Muscle layer of duodenum (tissue), 2 donors: ENCODE measurements at regions not wholly inside any gene's neighbourhood (a gene's known extent, or its start where the extent isn't known, plus 50 kb on each side); places are given as distances from the start of the nearest gene placed in this dataset.

Experiments used
- H3K27ac ChIP-seq: one replicate; pipeline ENCODE4 v1.7.0; 2013; ENCODE audit warnings: mild to moderate bottlenecking, low read length
- H3K27me3 ChIP-seq: one replicate; pipeline ENCODE4 v1.7.0; 2013; ENCODE audit warnings: low read depth, mild to moderate bottlenecking, control low read depth, low read length
- H3K36me3 ChIP-seq, 2 donors: one replicate each; pipeline ENCODE4 v1.7.0; 2013; ENCODE audit warnings: low read length in 2 of 2, control low read depth in 1 of 2, mild to moderate bottlenecking in 1 of 2; ENCODE audit not compliant: insufficient read depth in 2 of 2, control insufficient read depth in 1 of 2
- H3K4me1 ChIP-seq, 2 donors: one replicate each; pipeline ENCODE4 v1.7.0; 2013; ENCODE audit warnings: low read length in 2 of 2, mild to moderate bottlenecking in 2 of 2, control low read depth in 1 of 2, moderate library complexity in 1 of 2; ENCODE audit not compliant: insufficient read depth in 2 of 2, control insufficient read depth in 1 of 2
- H3K4me3 ChIP-seq, 2 donors: one replicate each; pipeline ENCODE4 v1.7.0; 2013; ENCODE audit warnings: low read length in 2 of 2, low read depth in 1 of 2, mild to moderate bottlenecking in 1 of 2
- H3K9me3 ChIP-seq, 2 donors: one replicate each; pipeline ENCODE4 v1.7.0; 2013; ENCODE audit warnings: low read length in 2 of 2, control low read depth in 1 of 2, mild to moderate bottlenecking in 1 of 2; ENCODE audit not compliant: control insufficient read depth in 1 of 2
- donor health status: healthy.

DNA sequence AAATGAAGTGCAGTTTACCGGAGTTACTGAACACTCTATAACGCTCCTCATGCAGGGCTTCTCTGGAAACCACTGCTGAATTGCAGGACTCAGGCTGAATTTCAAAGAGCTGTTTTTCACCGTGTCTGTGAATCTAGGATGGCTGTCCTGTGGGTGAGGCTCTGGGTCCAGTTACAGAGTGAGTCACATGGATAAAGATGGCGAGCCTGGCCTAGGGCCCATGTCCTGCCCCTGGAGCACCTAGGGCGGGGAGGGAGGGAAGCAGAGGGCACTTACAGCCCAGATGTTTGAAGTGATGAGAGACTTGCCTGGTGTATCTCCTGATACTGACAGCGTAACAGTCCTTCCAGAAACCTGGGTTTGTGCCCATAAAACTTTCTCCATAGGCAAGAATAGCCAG, 583.0 kb downstream of the IRS1 start:
- Histone ChIP-seq H3K27ac (no peak overlapping the region), H3K4me1 (peaks cover 0 to 7% of the 10 kb centered on the region in 2 donors), H3K36me3 (no peaks in the 10 kb centered on the region), H3K9me3 (no peaks in the 10 kb centered on the region), H3K4me3 (no peak overlapping the region), H3K27me3 (no peaks in the 10 kb centered on the region)

DNA sequence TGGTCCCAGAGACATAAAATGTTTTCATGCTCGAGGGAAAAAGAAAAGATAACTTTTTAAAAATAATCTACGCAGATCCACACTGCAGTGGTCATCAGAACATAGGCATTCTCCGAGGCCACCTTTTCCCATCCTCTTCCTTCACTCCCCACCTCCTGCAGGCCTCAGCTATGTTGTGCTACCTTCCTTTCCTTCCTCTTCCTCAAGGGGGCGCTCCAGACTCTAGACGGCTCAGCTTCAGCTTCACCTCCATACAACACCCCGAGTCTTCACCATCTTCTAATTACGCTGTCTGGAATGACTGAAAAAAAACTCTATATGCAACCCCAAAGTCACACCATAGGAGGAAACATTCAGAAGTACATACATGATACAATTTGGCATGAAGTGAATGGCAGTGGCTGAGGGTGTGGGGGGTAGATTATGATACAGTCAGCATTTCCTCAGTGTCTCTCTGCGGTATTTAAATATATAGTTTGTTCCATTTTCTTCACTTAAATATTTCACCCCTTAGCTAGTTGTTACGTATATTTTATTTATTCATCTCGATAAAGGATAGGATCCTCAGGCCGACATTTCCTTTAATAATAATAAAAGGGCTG, 583.6 kb downstream of the IRS1 start:
- no peaks in the 10 kb centered on the region for H3K9me3 ChIP-seq
- no peaks in the 10 kb centered on the region for H3K27me3 ChIP-seq
- H3K27ac ChIP-seq, result no peak overlapping the region
- H3K36me3 ChIP-seq, result no peaks in the 10 kb centered on the region
- no peak overlapping the region for H3K4me3 ChIP-seq
- H3K4me1 ChIP-seq, result peaks cover 0 to 12% of the 10 kb centered on the region in 2 donors

GRCh38 chr2:226213717-226214116, 585.9 kb downstream of the IRS1 start:
- H3K36me3 ChIP-seq, result no peaks in the 10 kb centered on the region
- peaks cover 0 to 12% of the 10 kb centered on the region in 2 donors for H3K4me1 ChIP-seq
- no peaks in the 10 kb centered on the region for H3K27me3 ChIP-seq
- H3K4me3 ChIP-seq, result no peak overlapping the region
- H3K27ac ChIP-seq, result no peak overlapping the region
- no peaks in the 10 kb centered on the region for H3K9me3 ChIP-seq

GRCh38 chr2:226211439-226211838, 588.2 kb downstream of the IRS1 start:
- Histone ChIP-seq H3K36me3 (no peaks in the 10 kb centered on the region), H3K4me3 (no peak overlapping the region), H3K27ac (no peak overlapping the region), H3K9me3 (no peaks in the 10 kb centered on the region), H3K27me3 (no peaks in the 10 kb centered on the region), H3K4me1 (peaks cover 0 to 12% of the 10 kb centered on the region in 2 donors)

DNA sequence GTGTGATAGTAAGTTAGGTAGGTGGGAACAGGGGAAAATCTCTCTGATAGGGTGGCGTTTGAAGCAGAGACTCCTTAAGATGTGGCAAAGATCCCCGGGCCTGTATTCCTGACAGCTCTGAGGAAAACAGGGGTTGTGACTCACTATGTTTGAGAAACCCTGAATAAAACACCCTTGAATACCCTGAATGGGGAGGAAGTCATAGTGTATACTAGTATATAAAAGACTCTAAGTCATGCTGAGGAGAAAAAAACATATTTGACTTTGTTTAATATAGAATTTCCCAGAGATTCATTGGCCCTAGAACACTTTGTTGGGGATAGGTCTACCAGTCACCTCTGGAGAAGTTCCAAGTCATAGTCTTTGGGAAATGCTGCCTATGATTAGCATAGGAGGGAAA, 590.9 kb downstream of the IRS1 start:
- no peak overlapping the region for H3K4me3 ChIP-seq
- no peak overlapping the region for H3K27ac ChIP-seq
- H3K36me3 ChIP-seq, result no peaks in the 10 kb centered on the region
- no peaks in the 10 kb centered on the region for H3K9me3 ChIP-seq
- H3K27me3 ChIP-seq, result no peaks in the 10 kb centered on the region
- peaks cover 0 to 12% of the 10 kb centered on the region in 2 donors for H3K4me1 ChIP-seq

- Histone ChIP-seq H3K4me3 (no peak overlapping the region), H3K36me3 (no peaks in the 10 kb centered on the region), H3K27ac (no peak overlapping the region), H3K27me3 (no peaks in the 10 kb centered on the region), H3K9me3 (no peaks in the 10 kb centered on the region), H3K4me1 (peaks cover 0 to 12% of the 10 kb centered on the region in 2 donors)
Measured at GRCh38 chr2:226207671-226208070, 591.9 kb downstream of the IRS1 start.

DNA sequence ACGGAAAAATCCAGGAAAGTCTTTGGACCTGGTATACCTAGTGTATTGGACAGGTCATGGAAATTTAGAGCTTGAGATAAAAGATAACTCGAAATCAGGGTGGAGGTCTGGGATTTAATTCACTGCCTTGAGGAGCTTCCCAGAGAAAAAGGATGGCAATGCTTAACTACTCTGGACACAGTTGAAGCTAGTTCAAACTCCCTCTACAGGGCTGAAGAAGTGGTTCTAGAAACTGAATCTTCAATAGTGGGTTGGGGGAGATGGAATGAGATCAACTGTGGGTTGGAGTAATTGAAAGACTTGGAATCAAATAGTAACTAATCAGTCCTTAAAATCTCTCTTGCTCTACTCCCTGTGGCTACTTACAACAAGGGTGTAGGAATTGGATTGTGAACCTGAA, 600.1 kb downstream of the IRS1 start:
- no peaks in the 10 kb centered on the region for H3K36me3 ChIP-seq
- H3K4me3 ChIP-seq, result no peak overlapping the region
- H3K27me3 ChIP-seq, result no peaks in the 10 kb centered on the region
- H3K9me3 ChIP-seq, result no peaks in the 10 kb centered on the region
- no peak overlapping the region for H3K27ac ChIP-seq
- H3K4me1 ChIP-seq, result no peaks in the 10 kb centered on the region

DNA sequence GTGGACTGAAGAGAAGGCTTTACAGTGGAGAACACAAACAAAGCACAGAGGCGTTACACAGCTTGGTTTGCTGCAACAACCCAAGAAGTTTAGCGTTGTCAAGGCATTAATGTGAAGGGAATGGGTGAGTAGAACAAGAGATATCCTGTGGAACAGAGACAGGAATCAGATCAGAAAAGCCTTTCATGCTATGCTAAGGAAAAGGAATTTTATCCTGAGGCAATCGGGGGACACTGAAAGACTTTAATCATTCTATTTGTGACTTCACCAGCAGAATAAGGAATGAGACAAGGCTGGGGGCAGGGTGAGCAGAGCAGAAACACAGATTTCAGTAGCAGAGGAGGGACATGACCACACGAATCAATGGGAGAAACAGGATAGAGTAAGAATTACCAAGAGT, 600.7 kb downstream of the IRS1 start:
- no peaks in the 10 kb centered on the region for H3K4me1 ChIP-seq
- no peak overlapping the region for H3K27ac ChIP-seq
- H3K27me3 ChIP-seq, result no peaks in the 10 kb centered on the region

DNA sequence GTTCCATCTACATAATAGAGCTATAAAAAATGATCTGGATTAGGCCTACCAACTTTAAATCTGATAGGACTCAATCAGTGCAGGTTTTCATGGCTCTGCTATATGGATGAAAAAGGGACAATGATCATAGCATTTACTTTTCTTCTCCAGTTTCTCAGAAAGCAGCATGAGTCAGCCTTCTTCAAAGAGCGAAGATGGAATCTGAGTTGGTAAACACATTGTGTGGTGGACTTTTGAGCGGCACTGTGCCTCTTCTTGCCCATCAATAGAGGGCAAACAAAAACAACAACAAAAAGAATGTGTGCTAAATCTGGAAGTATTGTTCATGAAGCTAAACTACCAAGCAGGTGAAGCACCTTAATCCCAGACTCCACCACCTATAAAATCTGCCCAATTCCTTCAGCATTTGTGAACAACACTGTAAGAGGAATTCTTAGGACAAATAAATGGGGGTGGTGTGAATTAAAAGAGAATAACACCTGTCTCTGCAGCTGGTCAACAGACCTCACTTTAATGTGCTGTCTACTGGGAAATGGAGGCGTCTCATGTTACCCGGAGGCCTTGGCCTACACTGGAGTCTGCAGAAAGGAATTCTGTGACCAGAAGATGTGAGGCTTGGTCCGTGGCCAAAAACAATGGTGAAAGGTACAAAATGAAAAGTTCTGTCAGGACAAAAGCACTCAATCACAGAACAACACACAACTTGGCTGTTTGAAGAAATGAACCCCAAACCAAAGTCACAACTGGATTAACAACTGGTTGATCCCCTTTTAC, 609.0 kb downstream of the IRS1 start:
- Histone ChIP-seq H3K4me3 (no peak overlapping the region), H3K9me3 (no peaks in the 10 kb centered on the region), H3K27me3 (no peaks in the 10 kb centered on the region), H3K36me3 (no peaks in the 10 kb centered on the region), H3K4me1 (no peaks in the 10 kb centered on the region), H3K27ac (no peak overlapping the region)

More for the DNA sequence above, 600.7 kb downstream of the IRS1 start:
- Histone ChIP-seq H3K4me3 (no peak overlapping the region), H3K36me3 (no peaks in the 10 kb centered on the region), H3K9me3 (no peaks in the 10 kb centered on the region)

DNA sequence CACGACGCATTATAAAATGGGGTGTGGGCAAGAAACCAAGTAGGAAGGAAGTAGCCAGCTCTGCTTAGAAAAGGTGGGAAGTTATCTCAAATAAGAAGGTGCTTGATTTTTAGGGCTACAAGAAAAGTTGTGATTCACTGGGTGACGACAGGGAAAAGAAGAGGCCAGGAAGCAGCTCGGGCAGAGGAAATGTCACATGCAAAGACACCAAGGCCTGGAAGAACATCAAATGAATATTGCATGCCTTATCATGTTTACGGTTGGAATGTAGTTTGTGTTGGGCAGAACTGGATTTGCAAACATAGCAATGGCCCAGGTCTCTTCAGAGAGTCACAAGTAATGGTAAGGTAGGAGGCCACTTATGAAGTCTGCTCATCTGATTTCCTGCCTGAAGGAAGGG, 610.6 kb downstream of the IRS1 start:
- Histone ChIP-seq H3K27me3 (no peaks in the 10 kb centered on the region), H3K9me3 (no peaks in the 10 kb centered on the region), H3K4me3 (no peak overlapping the region), H3K4me1 (no peaks in the 10 kb centered on the region), H3K27ac (no peak overlapping the region), H3K36me3 (no peaks in the 10 kb centered on the region)

DNA sequence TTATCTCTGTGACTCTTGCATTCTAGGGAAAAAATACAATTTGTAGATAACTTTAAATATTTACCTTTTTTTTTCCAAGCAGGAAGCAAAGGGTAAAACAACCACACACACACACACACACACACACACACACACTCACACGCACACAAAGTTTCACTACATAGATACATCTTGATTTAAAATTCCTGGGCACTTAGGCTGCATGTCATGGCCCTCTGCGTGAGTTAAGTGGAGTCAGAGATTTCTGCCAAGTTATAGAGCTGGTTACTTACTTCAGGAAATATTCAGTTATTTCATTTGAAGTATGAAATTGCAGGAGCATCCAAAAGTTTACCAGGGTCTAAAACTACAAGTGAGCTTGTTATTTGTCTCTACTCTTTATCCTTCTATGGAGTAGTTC, 612.0 kb downstream of the IRS1 start:
- H3K4me3 ChIP-seq, result no peak overlapping the region
- no peak overlapping the region for H3K27ac ChIP-seq
- H3K9me3 ChIP-seq, result no peaks in the 10 kb centered on the region
- H3K4me1 ChIP-seq, result no peaks in the 10 kb centered on the region
- H3K27me3 ChIP-seq, result no peaks in the 10 kb centered on the region
- no peaks in the 10 kb centered on the region for H3K36me3 ChIP-seq

DNA sequence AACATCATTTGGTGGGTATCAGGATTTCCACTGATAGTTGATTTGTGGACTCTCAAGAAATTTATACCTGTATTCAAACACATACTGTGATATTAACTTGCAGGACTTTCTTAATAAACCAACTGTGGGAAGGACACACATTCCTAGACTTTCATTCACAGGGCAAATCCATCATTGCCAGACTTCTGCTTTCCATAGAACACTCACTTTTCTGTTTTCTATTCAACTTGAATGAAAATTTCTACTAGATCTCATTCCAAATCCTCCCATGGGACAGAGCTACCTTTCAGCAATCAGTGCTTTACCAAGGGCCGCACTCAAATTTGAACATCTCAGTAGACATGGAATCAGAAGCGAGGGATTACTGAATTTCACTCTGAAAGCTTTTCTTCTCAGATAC, 612.5 kb downstream of the IRS1 start:
- H3K27me3 ChIP-seq, result no peaks in the 10 kb centered on the region
- no peaks in the 10 kb centered on the region for H3K4me1 ChIP-seq
- H3K36me3 ChIP-seq, result no peaks in the 10 kb centered on the region
- no peak overlapping the region for H3K27ac ChIP-seq
- H3K9me3 ChIP-seq, result no peaks in the 10 kb centered on the region
- no peak overlapping the region for H3K4me3 ChIP-seq
